OCI-LY7 (cell line): ENCODE measurements at regions not wholly inside any gene's neighbourhood (a gene's known extent, or its start where the extent isn't known, plus 50 kb on each side); places are given as distances from the start of the nearest gene placed in this dataset.

ENCODE experiments used
- BruUV-seq: library from RNA; stranded (reverse); fragments of 400-500 nt; replicated peaks from 2 replicates; lab custom pipeline; 2021; lab: Mats Ljungman, UMichigan
- CTCF ChIA-PET: fragments of 300-600 bp; sonication (Branson Sonifier 250); formaldehyde crosslinking; loops from one replicate; lab custom pipeline; 2022; ENCODE audit warnings: antibody characterized with exemption; ENCODE audit not compliant: unreplicated experiment; lab: Charles Lee
- POLR2A ChIA-PET: fragments of 300-600 bp; sonication (Branson Sonifier 250); formaldehyde crosslinking; loops from one replicate; lab custom pipeline; 2022; ENCODE audit warnings: antibody characterized with exemption; lab: Charles Lee
- DNase-seq: peaks from one replicate; pipeline ENCODE4 v3.0.0-alpha.2; 2015; ENCODE audit warnings: low spot score
- H2AFZ ChIP-seq: fragments of 200-600 bp; sonication (generic), shearing (Covaris generic); 2 replicates; pipeline ENCODE4 v1.6.1; 2014; ENCODE audit warnings: mild to moderate bottlenecking, antibody characterized with exemption, low read length, moderate library complexity
- H3K27ac ChIP-seq: fragments of 200-600 bp; sonication (generic); 2 replicates; pipeline ENCODE4 v1.5.1; 2014; ENCODE audit warnings: mixed run types, low read depth, mild to moderate bottlenecking, moderate library complexity, low read length, inconsistent platforms; ENCODE audit not compliant: poor library complexity, severe bottlenecking
- H3K36me3 ChIP-seq: fragments of 200-600 bp; sonication (generic); 2 replicates; pipeline ENCODE4 v1.6.1; 2014; ENCODE audit warnings: mild to moderate bottlenecking, antibody characterized with exemption, low read length, moderate library complexity, mixed read lengths; ENCODE audit not compliant: insufficient read depth
- H3K4me1 ChIP-seq: fragments of 200-600 bp; sonication (generic); 2 replicates; pipeline ENCODE4 v1.5.1; 2014; ENCODE audit warnings: mild to moderate bottlenecking, low read length; ENCODE audit not compliant: insufficient read depth, poor library complexity, severe bottlenecking
- H3K4me2 ChIP-seq: fragments of 200-600 bp; sonication (generic); 2 replicates; pipeline ENCODE4 v1.6.1; 2014; ENCODE audit warnings: mild to moderate bottlenecking, low read length
- H3K4me3 ChIP-seq: fragments of 200-600 bp; sonication (generic); 2 replicates; pipeline ENCODE4 v1.5.1; 2014; ENCODE audit warnings: mild to moderate bottlenecking, low read depth, low read length; ENCODE audit not compliant: poor library complexity, severe bottlenecking
- H3K79me2 ChIP-seq: fragments of 200-600 bp; sonication (generic); 2 replicates; pipeline ENCODE4 v1.6.1; 2016; ENCODE audit warnings: low read depth, mild to moderate bottlenecking, low read length, moderate library complexity, mixed read lengths; ENCODE audit not compliant: insufficient read depth
- H3K9me2 ChIP-seq: fragments of 200-600 bp; sonication (generic); 2 replicates; pipeline ENCODE4 v1.6.1; 2016; ENCODE audit warnings: mild to moderate bottlenecking, low read length, mixed read lengths; ENCODE audit not compliant: insufficient read depth
- H3K9me3 ChIP-seq: fragments of 200-600 bp; sonication (generic); 2 replicates; pipeline ENCODE4 v1.6.1; 2014; ENCODE audit warnings: mild to moderate bottlenecking, mixed run types, low read length, mixed read lengths
- H4K20me1 ChIP-seq: fragments of 200-600 bp; sonication (generic); 2 replicates; pipeline ENCODE4 v1.6.1; 2014; ENCODE audit warnings: mild to moderate bottlenecking, antibody characterized with exemption, low read length, moderate library complexity, mixed read lengths; ENCODE audit not compliant: insufficient read depth
- CTCF ChIP-seq: fragments of 200-600 bp; sonication (generic); conservative IDR thresholded peaks from 2 replicates; pipeline ENCODE4 v1.5.1; 2014; ENCODE audit warnings: mild to moderate bottlenecking, antibody characterized with exemption, low read length, moderate library complexity, mixed read lengths
- EZH2phosphoT487 ChIP-seq: fragments of 200-600 bp; sonication (generic); IDR thresholded peaks from 2 replicates; pipeline ENCODE4 v1.6.1; 2018; ENCODE audit warnings: low read depth, borderline replicate concordance, mild to moderate bottlenecking, mixed run types, antibody characterized with exemption, low read length, moderate library complexity, mixed read lengths
- intact Hi-C: fragments of 100-400 bp; cut with micrococcal nuclease; formaldehyde crosslinking; loops from one replicate; pipeline ENCODE4 v1.10.0; 2022; ENCODE audit not compliant: unreplicated experiment

- no peak for DNase-seq
Measured at GRCh38 chr4:27217261-27217769, 356.7 kb downstream of the STIM2 start.

GRCh38 chr4:27218013-27218412, 357.4 kb downstream of the STIM2 start:
- BruUV-seq = no TSS peak
- ChIA-PET CTCF (no interaction called here), POLR2A (interaction anchor here (1.0 kb wide), 1 partner anchor 261 kb away, joined by 4 read pairs; no protein-coding TSS in a partner anchor)
- Histone ChIP-seq H3K27ac (no peak overlapping the region), H3K36me3 (no peaks in the 10 kb centered on the region), H3K9me3 (no peaks in the 10 kb centered on the region), H4K20me1 (no peaks in the 10 kb centered on the region), H3K4me3 (no peak overlapping the region), H3K4me2 (no peak overlapping the region), H3K79me2 (no peaks in the 10 kb centered on the region), H3K4me1 (no peaks in the 10 kb centered on the region), H3K9me2 (no peaks in the 10 kb centered on the region), H2AFZ (no peak overlapping the region)
- TF ChIP-seq CTCF (no peak), EZH2phosphoT487 (no peak)
- intact Hi-C loops = no loop called here
- no peak for DNase-seq

More at GRCh38 chr4:27217261-27217769, 356.7 kb downstream of the STIM2 start:
- Histone ChIP-seq H3K4me3 (no peak overlapping the region), H4K20me1 (no peaks in the 10 kb centered on the region), H3K9me2 (no peaks in the 10 kb centered on the region), H3K4me2 (no peak overlapping the region), H2AFZ (no peak overlapping the region), H3K79me2 (no peaks in the 10 kb centered on the region), H3K27ac (no peak overlapping the region), H3K36me3 (no peaks in the 10 kb centered on the region), H3K9me3 (no peaks in the 10 kb centered on the region), H3K4me1 (no peaks in the 10 kb centered on the region)
- POLR2A ChIA-PET = interaction anchor here (0.6 to 1.0 kb wide), 4 partner anchors 22 to 1440 kb away, joined by 3 to 4 read pairs (median 3); no protein-coding TSS in a partner anchor
- CTCF ChIA-PET = no interaction called here
- BruUV-seq = no TSS peak
- intact Hi-C loops = no loop called here
- TF ChIP-seq CTCF (no peak), EZH2phosphoT487 (no peak)

DNA sequence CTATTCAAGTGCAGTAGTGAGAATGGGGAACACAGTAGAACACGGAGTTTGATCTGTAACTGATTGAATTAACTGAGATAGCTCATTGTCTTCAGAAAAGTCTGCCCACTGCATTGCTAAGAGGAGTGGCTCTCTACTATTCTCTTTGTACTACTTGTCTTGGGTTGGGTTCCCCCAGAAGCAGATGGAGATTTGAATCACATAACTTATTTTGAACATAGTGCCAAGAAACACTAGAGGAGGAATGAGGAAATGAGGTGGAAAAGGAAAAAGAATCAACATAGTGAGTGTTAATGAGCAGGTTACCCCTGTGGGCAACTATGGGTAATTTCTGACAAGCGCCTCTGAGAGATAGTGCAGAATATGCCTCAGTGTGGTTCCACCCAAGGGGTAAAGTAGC, 362.7 kb downstream of the STIM2 start:
- H2AFZ ChIP-seq = no peak overlapping the region
- DNase-seq = no peak
- no peaks in the 10 kb centered on the region for H3K4me1 ChIP-seq
- ChIA-PET POLR2A (no interaction called here), CTCF (no interaction called here)
- no peak overlapping the region for H3K4me2 ChIP-seq
- no TSS peak for BruUV-seq
- H3K36me3 ChIP-seq = no peaks in the 10 kb centered on the region
- H3K9me3 ChIP-seq = no peaks in the 10 kb centered on the region
- no peaks in the 10 kb centered on the region for H3K9me2 ChIP-seq
- TF ChIP-seq CTCF = no peak
- TF ChIP-seq EZH2phosphoT487 = no peak
- H4K20me1 ChIP-seq = no peaks in the 10 kb centered on the region
- H3K27ac ChIP-seq = no peak overlapping the region
- H3K4me3 ChIP-seq = no peak overlapping the region
- intact Hi-C loops = no loop called here
- H3K79me2 ChIP-seq = no peaks in the 10 kb centered on the region
